Upper lobe of left lung (tissue), 4 donors: ENCODE measurements at regions not wholly inside any gene's neighbourhood (a gene's known extent, or its start where the extent isn't known, plus 50 kb on each side); places are given as distances from the start of the nearest gene placed in this dataset.

Experiments used
- CTCF ChIP-seq, 6 experiments: fragments of 450-650 bp in 4 of 6; fragments of 200-600 bp in 2 of 6; sonication (generic) in 2 of 6; IDR thresholded peaks; one replicate each; pipeline ENCODE4 v1.5.1; 2016 to 2019; ENCODE audit warnings: antibody characterized with exemption in 6 of 6
- EP300 ChIP-seq, 4 donors: sonication (generic); formaldehyde crosslinking; IDR thresholded peaks; one replicate each; pipeline ENCODE4 v1.5.1; 2017; ENCODE audit warnings: antibody characterized with exemption in 4 of 4, control low read depth in 2 of 4
- POLR2A ChIP-seq, 4 donors: fragments of 450-650 bp; IDR thresholded peaks; one replicate each; pipeline ENCODE4 v1.5.1; 2016 to 2017; ENCODE audit warnings: antibody characterized with exemption in 4 of 4, mild to moderate bottlenecking in 2 of 4
- POLR2AphosphoS5 ChIP-seq, 2 donors: sonication (generic); formaldehyde crosslinking; IDR thresholded peaks; one replicate each; pipeline ENCODE4 v1.5.1; 2017; ENCODE audit warnings: antibody characterized with exemption in 2 of 2

DNA sequence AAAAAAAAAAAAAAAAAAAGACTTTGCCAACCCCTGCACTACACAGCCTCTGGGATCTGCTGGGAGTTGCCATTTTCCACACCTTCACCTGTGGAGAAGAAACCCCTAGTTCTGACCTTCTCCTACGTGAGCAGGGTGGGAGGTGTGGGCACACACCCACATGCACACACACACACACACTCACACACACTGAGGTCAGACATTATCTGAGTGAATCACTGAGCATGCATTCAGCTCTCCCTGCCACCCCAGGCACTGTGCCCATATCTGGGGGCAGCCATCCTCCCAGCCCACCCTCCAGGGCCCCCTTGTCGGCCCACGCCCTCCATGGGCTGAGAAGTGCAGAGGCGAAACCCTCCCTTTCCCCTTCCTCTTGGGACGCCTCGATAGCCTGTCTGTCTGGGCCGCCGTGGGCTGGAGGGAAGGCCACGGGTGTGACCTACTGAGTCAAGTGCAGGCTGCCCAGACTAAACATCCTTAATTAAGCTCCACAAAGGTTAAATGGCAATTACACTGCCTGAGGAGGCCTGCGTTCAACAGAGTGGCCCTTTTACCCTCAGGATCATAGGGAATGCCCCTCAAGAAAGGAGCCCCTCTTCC lies 143.8 kb downstream of the C16orf95 start:
- no peak for TF ChIP-seq CTCF (IDR thresholded peaks at IDR 0.05)
- no peak for TF ChIP-seq POLR2AphosphoS5 (IDR thresholded peaks at IDR 0.05)
- TF ChIP-seq POLR2A (IDR thresholded peaks at IDR 0.05) = no peak
- TF ChIP-seq EP300 (IDR thresholded peaks at IDR 0.05) = no peak
